IMR-90 (cell line): ENCODE measurements at regions not wholly inside any gene's neighbourhood (a gene's known extent, or its start where the extent isn't known, plus 50 kb on each side); places are given as distances from the start of the nearest gene placed in this dataset.

Experiments
- ATAC-seq: fragments of 200-7000 bp; cut with Tn5 transposase; 2 replicates; pipeline ENCODE4 v1.9.1; 2020; ENCODE audit warnings: low read depth, mild to moderate bottlenecking, moderate library complexity
- BruUV-seq: library from RNA; stranded (reverse); fragments of 400-500 nt; replicated peaks from 2 replicates; lab custom pipeline; 2021; lab: Mats Ljungman, UMichigan
- CTCF ChIA-PET: fragments of 300-600 bp; formaldehyde crosslinking; extraction: SDS; loops from one replicate; lab custom pipeline; 2021; ENCODE audit warnings: antibody characterized with exemption; lab: Yijun Ruan, JAX
- POLR2A ChIA-PET: fragments of 300-600 bp; sonication (Branson Sonifier 250); formaldehyde crosslinking; loops from one replicate; lab custom pipeline; 2022; ENCODE audit warnings: antibody characterized with exemption; ENCODE audit not compliant: unreplicated experiment; lab: Charles Lee
- DNase-seq: peaks from one replicate; pipeline ENCODE4 v3.0.0; 2013
- H2AFZ ChIP-seq: replicated peaks from 2 replicates; pipeline ENCODE3; 2013; ENCODE audit warnings: low read length, mild to moderate bottlenecking; ENCODE audit not compliant: poor library complexity
- H2AK5ac ChIP-seq: 2 replicates; pipeline ENCODE4 v1.6.1; 2013; ENCODE audit warnings: low read depth, low read length, inconsistent platforms
- H2AK9ac ChIP-seq: replicated peaks from 2 replicates; pipeline ENCODE3; 2013; ENCODE audit warnings: mild to moderate bottlenecking, low read depth, low read length, moderate library complexity; ENCODE audit not compliant: poor library complexity
- H2BK120ac ChIP-seq: 2 replicates; pipeline ENCODE4 v1.6.1; 2013; ENCODE audit warnings: low read depth, low read length, inconsistent platforms
- H2BK15ac ChIP-seq: 3 replicates; pipeline ENCODE4 v1.6.1; 2013; ENCODE audit warnings: low read depth, low read length, inconsistent platforms
- H2BK20ac ChIP-seq: 2 replicates; pipeline ENCODE4 v1.6.1; 2013; ENCODE audit warnings: low read depth, mild to moderate bottlenecking, inconsistent platforms, low read length, moderate library complexity
- H2BK5ac ChIP-seq: 2 replicates; pipeline ENCODE4 v1.6.1; 2013; ENCODE audit warnings: mild to moderate bottlenecking, low read depth, low read length, inconsistent platforms; ENCODE audit not compliant: poor library complexity, severe bottlenecking
- H3K14ac ChIP-seq: replicated peaks from 2 replicates; pipeline ENCODE4 v1.6.1; 2013; ENCODE audit warnings: low read depth, low read length, inconsistent platforms
- H3K18ac ChIP-seq: 2 replicates; pipeline ENCODE4 v1.6.1; 2013; ENCODE audit warnings: low read depth, low read length, control low read depth
- H3K23ac ChIP-seq: 2 replicates; pipeline ENCODE4 v1.6.1; 2013; ENCODE audit warnings: low read depth, low read length, inconsistent platforms
- H3K27ac ChIP-seq: 2 replicates; pipeline ENCODE4 v1.5.1; 2013; ENCODE audit warnings: mild to moderate bottlenecking, control low read depth, low read length; ENCODE audit not compliant: insufficient read depth
- H3K27me3 ChIP-seq: 2 replicates; pipeline ENCODE4 v1.6.1; 2013; ENCODE audit warnings: low read length; ENCODE audit not compliant: control insufficient read depth, insufficient read depth
- H3K36me3 ChIP-seq: 2 replicates; pipeline ENCODE4 v1.6.1; 2013; ENCODE audit warnings: low read length, mixed read lengths; ENCODE audit not compliant: control insufficient read depth, insufficient read depth
- H3K4ac ChIP-seq: 2 replicates; pipeline ENCODE4 v1.6.1; 2013; ENCODE audit warnings: low read depth, low read length, inconsistent platforms
- H3K4me1 ChIP-seq: 2 replicates; pipeline ENCODE4 v1.6.1; 2013; ENCODE audit warnings: low read length, mixed read lengths; ENCODE audit not compliant: control insufficient read depth, insufficient read depth
- H3K4me2 ChIP-seq: 2 replicates; pipeline ENCODE4 v1.6.1; 2013; ENCODE audit warnings: low read depth, mild to moderate bottlenecking, control low read depth, low read length, moderate library complexity
- H3K4me3 ChIP-seq: 2 replicates; pipeline ENCODE4 v1.5.1; 2013; ENCODE audit warnings: low read depth, mild to moderate bottlenecking, control low read depth, low read length, moderate library complexity; ENCODE audit not compliant: insufficient read depth
- H3K56ac ChIP-seq: 2 replicates; pipeline ENCODE4 v1.6.1; 2013; ENCODE audit warnings: low read length, inconsistent platforms; ENCODE audit not compliant: insufficient read depth; ENCODE audit errors: extremely low read depth
- H3K79me1 ChIP-seq, 2 experiments: 2 replicates each; pipeline ENCODE4 v1.6.1; 2013; ENCODE audit warnings: low read length in 2 of 2, inconsistent platforms in 1 of 2, low read depth in 1 of 2
- H3K9ac ChIP-seq: 2 replicates; pipeline ENCODE4 v1.6.1; 2013; ENCODE audit warnings: low read depth, low read length, control low read depth
- H3K9me1 ChIP-seq: 2 replicates; pipeline ENCODE4 v1.6.1; 2013; ENCODE audit warnings: low read length, inconsistent platforms; ENCODE audit not compliant: insufficient read depth
- H3K9me3 ChIP-seq: 2 replicates; pipeline ENCODE4 v1.6.1; 2013; ENCODE audit warnings: low read length; ENCODE audit not compliant: control insufficient read depth, insufficient read depth
- H4K20me1 ChIP-seq: 2 replicates; pipeline ENCODE4 v1.6.1; 2013; ENCODE audit warnings: low read length, inconsistent platforms; ENCODE audit not compliant: insufficient read depth
- H4K5ac ChIP-seq: 2 replicates; pipeline ENCODE4 v1.6.1; 2013; ENCODE audit warnings: mild to moderate bottlenecking, low read depth, low read length, control low read depth
- H4K8ac ChIP-seq, 2 experiments: 2 replicates each; pipeline ENCODE4 v1.6.1; 2013; ENCODE audit warnings: low read depth in 2 of 2, low read length in 2 of 2, control low read depth in 1 of 2, inconsistent platforms in 1 of 2
- H4K91ac ChIP-seq: 2 replicates; pipeline ENCODE4 v1.6.1; 2013; ENCODE audit warnings: low read depth, low read length, inconsistent platforms; ENCODE audit not compliant: insufficient read depth
- RAD21 ChIP-seq: IDR thresholded peaks from 2 replicates; pipeline ENCODE4 v1.6.1; 2012; ENCODE audit warnings: low read length, improper control_type of control experiment
- RCOR1 ChIP-seq: IDR thresholded peaks from 2 replicates; pipeline ENCODE4 v1.6.1; 2012; ENCODE audit warnings: mild to moderate bottlenecking, low read length, improper control_type of control experiment; ENCODE audit not compliant: insufficient replicate concordance
- WGBS, 2 experiments: methylation state at CpG; one replicate each; pipeline versions ENCODE4 v1.1.5 to v1.1.7; 2013; ENCODE audit warnings: missing lambda C conversion rate in 2 of 2; ENCODE audit not compliant: insufficient read length in 1 of 2; ENCODE audit errors: extremely low coverage in 2 of 2; 5-methylcytosine and 5-hydroxymethylcytosine counted together
- dilution Hi-C: fragments of 300-500 bp; cut with HindIII; formaldehyde crosslinking; loops from one replicate; pipeline ENCODE4 v1.14.3; 2018; ENCODE audit warnings: low sequenced_read_pairs; ENCODE audit not compliant: unreplicated experiment
- in situ Hi-C: fragments of 300-500 bp; cut with MboI; formaldehyde crosslinking; loops from 3 replicates; pipeline ENCODE4 v1.14.3; 2019; ENCODE audit warnings: low sequenced_read_pairs, inconsistent platforms, mixed read lengths
- intact Hi-C: fragments of 100-400 bp; cut with micrococcal nuclease; formaldehyde crosslinking; loops from 2 replicates; pipeline ENCODE4 v1.10.0; 2022

DNA sequence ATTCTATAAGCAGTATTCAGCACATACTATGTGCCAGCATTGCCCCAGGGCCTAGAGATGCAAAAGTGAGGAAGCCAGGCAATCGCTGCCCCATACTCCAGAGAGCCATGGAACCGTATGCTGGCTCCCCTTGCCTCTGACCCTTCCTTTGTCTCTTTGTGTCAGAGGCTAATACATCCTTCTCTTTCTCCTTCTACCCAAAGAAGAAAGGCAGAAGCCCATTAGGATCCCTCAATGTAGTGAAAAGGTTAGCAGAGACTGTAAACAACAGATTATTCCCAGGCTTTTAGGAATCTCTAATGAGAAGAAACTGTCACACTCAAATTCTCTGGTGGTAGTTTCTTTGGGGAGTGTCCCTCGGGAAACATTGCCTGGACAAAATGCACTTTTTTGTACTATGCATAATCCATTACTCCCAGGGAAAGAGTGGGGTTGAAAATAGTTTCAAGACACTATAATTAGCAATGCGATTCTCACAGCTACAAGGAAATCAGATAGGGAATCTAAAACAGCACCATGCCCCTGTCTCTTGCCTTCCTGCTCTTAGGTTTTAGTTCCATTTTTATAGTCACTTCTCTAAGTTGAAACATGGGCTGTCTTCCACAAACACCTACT, 325.2 kb upstream of the CNR1 start:
- ChIA-PET POLR2A (no interaction called here), CTCF (no interaction called here)
- Histone ChIP-seq H2BK5ac (no peak overlapping the region), H4K8ac (no peak overlapping the region), H4K91ac (no peak overlapping the region), H2AK5ac (no peak overlapping the region), H3K9me1 (no peaks in the 10 kb centered on the region), H2AK9ac (no peak overlapping the region), H2AFZ (no peak overlapping the region), H3K9me3 (no peaks in the 10 kb centered on the region), H3K18ac (no peak overlapping the region), H3K4me3 (no peak overlapping the region), H3K56ac (no peak overlapping the region), H3K9ac (no peak overlapping the region), H3K23ac (no peak overlapping the region), H3K4me2 (no peak overlapping the region), H3K79me1 (no peaks in the 10 kb centered on the region), H3K4ac (no peak overlapping the region), H4K20me1 (no peaks in the 10 kb centered on the region), H3K27ac (no peak overlapping the region), H3K27me3 (no peaks in the 10 kb centered on the region), H3K36me3 (no peaks in the 10 kb centered on the region), H3K4me1 (no peaks in the 10 kb centered on the region), H2BK20ac (no peak overlapping the region), H2BK120ac (no peak overlapping the region), H4K5ac (no peak overlapping the region), H2BK15ac (no peak overlapping the region), H3K14ac (no peak overlapping the region)
- no CpG with 5 or more reads among the region's 4 CpGs for WGBS, 2 experiments
- BruUV-seq, result no TSS peak
- ATAC-seq (no peak), DNase-seq (no peak)
- TF ChIP-seq RCOR1 (no peak), RAD21 (no peak)
- dilution Hi-C loops (no loop called here), intact Hi-C loops (loop anchor here (5.0 to 10.0 kb wide), 2 partner anchors 376 to 1097 kb away; no protein-coding TSS in a partner anchor), in situ Hi-C loops (no loop called here)
